HG03521 (cell line): ENCODE measurements at regions not wholly inside any gene's neighbourhood (a gene's known extent, or its start where the extent isn't known, plus 50 kb on each side); places are given as distances from the start of the nearest gene placed in this dataset.

Experiments used
- ATAC-seq: cut with Tn5 transposase; IDR thresholded peaks from one replicate; pipeline ENCODE4 v1.9.1; 2021; ENCODE audit warnings: mild to moderate bottlenecking, moderate library complexity; ENCODE audit not compliant: unreplicated experiment

DNA sequence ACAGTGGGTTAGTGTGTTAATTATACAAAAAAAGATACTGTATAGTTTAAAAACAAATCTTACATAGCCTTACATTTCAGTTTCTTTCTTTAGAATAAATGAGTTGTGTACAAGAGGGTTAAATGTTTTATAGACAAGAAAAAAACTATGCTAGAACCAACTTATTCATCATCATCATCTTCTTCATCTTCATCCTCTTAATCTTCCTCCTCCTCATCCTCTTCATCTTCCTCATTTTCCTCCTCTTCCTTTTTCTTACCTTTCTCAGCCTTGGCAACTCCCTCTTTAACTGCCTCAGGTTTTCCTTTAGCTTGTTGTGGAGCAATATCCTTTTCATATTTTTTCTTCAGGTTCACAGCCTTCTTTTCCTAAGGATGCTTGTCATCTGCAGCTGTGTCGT is 53.7 kb downstream of the RPS12 start:
- ATAC-seq = no peak

DNA sequence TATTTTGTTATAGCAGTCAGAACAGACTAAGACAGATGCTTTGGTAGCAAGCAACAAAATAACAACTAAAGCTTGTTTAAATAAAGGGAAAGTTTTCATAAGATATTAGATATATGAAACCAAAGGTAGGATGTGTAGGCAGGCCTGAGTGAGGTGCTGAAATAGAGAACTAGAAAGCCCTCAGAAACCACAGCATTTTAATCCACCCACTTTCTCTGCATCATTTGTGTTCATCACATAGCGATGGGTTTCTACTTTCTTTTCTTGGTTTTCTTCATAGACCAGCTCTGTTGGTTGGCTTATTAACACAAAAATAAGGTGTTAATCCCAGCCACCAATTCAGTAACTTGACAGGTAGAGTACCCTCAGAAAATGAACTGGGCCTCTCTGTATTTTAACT is 58.6 kb downstream of the RPS12 start:
- peak; percentile 99 for ATAC-seq

DNA sequence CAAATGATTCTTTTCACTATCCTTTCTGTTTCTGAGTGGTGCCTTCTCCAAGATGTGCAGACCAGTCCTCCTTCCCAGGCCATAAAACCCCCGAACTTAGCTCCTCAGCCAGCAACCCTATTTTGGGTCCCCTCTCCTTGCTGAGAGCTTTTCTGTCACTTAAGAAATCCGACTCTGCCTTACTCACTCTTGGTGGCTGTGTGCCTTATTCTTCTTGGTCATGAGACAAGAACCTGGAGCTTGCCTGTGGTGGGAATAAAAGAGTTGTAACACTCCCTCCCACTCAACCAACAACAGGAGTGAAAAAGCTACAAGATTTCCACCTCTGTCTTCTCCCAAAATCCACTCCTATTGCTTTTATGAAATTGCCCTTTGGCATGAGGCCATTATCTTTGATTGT is 62.6 kb downstream of the RPS12 start:
- ATAC-seq = no peak

DNA sequence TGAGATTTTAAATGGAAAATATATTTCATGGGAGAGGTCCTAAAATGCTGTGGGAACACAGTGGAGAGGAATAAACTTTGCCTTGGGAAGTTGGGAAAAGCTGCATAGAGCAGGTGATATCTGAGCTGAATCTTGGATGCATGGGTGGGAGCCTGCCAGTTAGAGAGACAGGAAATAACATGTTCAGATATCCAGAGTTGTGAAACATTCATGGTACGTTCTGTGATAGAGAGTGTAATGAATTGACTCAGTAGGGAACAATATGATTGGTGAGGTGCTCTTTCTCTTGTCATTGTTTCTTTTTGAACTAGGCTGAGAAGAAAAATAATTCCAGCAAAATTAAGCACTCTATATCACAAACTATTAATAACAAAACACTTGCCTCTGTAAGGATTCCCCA is 72.8 kb downstream of the RPS12 start:
- no peak for ATAC-seq

DNA sequence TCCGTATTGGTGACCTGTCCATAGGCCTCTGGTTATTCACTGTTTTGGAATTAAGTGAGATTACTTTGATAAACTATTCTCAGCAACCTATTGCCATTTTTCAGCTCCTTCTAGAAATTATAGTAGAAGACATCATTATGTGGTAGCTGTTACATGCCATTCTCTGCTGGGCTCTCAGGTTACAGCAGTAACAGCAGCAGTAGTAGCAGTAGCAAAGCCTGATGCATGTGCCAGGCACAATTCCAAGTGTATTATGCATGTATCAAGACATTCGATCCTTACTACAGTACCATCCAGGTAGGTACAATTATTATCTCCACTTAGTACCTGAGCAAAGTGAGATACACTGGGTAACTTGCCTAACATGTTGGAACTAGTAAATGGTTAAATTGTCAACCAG is 74.3 kb downstream of the RPS12 start:
- no peak for ATAC-seq

DNA sequence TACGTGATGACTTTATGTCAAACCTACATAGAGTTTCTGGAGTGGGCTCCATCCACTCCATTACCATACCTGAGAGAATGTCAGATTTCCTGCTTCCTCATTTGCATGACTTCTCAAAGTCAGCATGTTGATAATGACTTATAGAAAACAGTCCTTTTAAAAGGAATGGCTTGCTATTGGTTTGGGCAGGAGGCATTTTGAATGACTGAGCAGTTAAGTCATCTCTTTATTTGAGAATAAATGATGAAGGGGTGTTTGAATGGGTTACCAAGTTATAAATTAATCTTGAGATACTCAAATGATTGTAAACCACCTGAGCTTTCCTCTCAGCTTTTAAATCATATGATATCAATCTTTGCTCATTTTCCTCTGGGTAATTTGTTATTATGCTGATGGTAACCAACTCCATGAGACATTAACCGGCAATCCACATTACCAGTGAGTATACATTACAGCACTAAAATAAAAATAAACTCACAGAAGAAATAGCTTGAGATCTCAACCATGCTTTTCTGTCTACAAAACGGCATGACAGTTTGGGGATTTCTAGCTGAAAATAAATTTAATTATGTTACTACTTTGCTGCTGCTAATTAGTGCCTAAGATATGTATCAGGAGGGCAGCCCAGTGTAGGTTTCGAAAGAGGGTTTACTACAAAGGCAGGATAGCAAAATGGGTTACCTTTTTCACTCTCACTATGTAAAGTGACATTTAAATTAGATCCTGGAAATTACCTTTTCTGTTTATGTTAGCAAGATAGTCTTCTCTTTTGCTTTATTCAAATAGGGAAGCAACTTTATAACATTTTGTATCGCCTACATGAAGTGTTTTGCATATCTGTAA is 78.8 kb downstream of the RPS12 start:
- no peak for ATAC-seq

DNA sequence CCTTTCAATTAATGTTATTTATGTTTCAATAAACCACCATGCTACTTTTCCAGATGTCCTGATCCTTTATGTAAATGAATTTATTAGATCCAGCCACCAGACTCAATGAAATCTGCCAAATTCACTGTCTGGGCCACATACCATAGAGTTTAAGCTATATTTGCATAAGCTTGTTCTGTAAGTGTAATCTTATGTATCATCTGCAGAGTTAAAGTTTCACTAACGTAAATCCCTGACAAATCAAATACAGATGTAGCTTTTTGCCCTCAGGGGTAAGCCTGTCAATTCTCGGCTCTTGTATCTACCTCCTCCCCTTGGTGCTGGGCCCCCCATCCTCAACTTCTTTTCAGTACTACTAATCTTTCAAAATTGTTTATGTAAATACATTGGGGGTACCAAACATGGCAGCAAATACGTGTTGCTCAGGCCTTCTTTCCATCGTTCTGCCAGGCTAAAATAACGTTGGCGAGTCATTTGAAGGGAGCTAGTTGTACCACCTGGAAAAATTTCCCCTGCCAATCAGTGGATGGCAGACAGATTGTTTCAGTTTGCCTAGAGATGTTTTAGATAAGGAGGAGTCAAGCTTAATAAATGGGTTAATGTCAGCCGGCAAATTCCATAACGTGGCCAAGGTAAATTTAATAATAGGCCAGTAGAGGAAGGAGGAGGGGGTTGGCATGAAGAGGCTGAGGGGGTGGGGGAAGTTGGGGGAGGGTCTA is 79.6 kb downstream of the RPS12 start:
- no peak for ATAC-seq

DNA sequence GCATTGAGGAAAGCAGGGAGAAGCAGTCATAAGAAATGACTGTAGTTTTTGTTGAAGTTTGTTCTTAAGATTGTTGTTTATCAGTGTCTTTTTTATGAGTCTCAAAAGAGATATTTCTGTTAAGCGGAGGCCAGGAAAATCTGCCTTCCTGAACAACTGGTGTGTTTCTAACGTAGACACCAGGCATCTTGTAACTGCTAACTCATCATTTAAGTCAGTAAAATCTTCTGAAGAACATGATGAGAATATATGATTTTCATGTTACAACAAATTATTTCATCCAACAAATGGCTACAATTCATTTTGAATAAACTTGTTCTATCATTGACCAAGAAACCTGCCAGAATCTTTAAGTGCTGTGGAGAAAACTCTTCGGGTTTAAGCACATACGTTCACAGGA is 84.0 kb downstream of the RPS12 start:
- ATAC-seq = no peak

DNA sequence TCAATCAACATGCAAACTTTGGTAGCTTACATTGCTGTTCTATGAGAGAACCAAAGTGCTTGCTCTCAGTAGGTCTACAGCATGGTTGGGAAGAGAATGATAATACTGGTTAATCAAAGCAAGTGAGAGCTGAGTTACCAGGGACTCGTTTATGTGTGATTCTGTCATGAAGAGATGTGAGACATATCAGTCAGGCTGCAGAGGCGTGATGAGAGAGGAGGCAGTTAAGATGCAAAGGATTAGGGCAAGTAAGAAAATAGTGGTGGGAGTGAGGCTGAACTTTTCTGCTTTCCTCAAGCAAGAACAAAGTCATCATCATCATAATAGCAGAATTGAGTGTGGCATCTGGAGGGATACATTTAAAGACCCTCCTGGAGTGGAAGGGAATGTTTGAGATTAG is 86.5 kb downstream of the RPS12 start:
- ATAC-seq = no peak

DNA sequence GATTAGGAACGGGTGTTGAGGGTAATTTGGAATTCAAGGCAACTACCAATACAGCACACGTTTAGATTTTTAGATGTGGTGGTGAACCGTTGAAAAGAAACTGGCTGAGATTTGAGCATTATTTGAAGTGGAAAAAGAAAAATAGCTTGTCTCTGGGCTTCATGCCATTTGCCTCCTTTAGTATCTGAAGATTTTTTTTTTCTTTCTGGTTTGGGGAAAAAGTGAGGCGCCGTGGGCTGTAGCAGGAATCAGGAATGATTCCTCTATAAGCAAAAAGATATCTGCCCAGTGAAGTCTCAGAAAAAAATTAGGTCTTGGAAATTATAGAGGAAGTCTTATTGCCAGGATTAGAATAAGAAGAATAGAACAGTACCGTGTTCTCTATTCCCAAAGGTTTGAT is 88.5 kb downstream of the RPS12 start:
- no peak for ATAC-seq

DNA sequence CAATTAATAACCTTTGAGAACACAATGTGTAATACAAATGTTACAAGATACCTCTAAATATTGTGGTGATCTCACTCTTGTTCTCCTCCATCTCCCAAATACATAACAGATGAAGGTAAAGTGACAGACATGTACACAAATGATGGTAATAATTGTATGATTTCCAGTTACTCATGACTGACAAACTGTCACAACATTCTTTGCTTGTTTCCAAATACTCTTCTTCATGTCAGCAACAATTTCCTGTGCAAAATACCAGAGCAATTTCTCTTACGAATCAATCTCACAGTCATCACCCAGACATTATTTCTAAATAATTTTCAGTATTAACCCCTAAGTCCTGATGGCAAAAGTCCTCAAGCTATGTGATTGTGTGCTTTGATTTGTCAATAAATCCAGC is 92.9 kb downstream of the RPS12 start:
- ATAC-seq = no peak

DNA sequence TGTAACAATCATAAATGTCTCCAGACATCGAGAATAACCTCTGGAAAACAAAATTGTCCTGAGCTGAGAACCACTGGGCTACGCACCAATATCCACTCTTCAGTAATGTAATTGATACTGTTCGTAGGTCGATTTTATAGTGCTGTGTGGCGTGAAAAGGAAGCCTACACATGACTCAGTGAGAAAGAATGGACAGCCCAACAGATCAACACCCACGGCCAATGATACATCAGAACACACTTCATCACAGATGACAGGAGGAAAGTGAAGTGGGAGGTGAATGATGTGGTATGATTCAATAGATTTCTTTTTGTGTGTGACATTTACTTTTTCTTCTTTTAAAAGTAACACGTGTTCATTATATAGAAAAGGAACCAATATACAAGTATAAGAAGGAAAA is 93.5 kb downstream of the RPS12 start:
- ATAC-seq = no peak

DNA sequence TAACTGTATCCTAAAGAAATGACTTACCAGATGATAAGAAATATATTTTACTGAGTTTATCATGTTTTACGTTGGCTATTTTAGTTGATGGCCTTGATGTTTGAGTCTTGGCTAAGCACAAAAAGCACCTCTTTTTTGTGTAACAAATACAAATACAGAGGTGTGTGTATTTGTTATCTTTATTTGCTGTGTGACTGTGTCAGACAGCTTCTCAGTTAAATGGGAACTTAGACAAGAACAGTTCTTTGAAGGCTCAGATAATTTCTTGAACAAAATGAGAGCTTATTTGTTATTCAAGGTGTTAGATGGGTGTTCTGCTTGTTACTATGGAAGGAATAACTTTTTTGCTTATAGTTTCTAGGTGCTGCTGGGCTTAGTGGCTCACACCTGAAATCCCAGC is 95.4 kb downstream of the RPS12 start:
- ATAC-seq = no peak

DNA sequence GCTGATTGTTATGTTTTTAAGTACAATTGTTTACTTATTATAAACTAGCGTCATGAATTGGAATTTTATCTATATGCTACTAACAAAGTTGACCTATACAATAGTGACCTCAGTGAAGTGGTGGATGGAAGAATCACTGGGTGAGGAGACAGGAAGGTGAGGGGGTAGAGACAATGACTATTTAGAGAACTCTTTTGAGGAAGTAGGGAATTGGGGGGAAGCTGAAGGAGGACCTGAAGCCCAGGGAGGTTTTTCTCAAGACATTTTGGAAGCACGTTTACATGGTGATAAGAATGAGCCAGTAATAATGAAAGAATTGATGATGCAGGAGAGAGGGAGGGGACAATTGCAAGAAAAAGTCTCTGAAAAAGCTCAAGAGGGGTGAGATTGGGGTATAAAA is 96.4 kb downstream of the RPS12 start:
- ATAC-seq = no peak

DNA sequence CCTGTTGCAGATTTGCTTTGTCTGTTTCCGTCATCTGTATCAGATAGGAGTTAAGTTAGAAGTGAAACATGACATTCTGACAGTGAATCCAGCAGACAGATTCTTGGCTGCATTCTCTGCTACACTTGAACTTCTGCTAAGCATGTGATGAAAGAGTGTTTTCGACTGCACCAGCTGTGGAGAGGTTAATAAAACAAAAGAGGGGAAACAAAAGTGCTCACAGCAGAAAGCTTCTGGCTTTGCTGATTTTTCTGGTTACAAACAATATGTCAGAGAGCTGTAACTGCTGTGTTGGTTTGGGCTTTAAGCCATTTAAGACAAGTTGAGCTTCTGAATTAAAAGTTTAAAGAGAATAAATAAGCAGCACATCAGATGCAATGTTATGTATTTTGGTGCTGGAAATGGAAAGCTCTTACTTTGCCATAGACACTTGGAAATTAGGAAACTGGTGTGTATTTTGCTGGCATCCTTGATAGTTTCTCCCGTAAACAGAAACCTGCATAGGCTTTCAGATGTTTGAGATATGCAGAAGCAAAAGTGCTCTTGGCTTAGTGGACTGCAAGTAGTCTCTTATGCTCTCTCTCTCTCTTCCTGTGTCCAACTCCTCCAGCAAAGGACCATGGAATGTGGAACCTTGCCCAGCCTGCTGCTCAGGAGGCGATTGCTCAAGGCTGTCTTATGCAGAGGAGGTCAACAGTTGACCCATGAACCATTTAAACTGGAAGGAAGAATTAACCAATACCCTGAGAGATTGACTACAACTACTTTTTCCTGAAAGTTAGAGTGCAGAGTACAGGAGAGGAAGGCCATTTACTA is 104.9 kb downstream of the RPS12 start:
- ATAC-seq = no peak

DNA sequence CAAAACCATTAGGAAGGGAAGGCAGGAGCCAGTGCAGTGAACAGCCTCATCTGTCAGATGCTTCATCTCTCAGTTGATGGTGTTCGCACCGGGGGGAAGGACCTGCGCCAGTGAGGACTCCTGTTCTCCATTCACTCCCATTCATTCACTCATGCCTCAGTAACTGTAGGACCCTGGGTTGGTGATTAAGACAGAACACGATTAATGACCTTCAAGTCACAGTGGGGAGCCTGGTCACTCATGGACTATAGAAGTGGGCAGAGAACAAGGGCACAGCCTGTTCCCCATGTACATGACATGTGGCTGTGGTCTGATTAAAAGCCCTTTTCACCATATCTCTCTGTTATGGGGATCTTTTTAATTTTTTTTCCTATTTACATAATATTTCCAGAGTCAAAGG is 113.3 kb downstream of the RPS12 start:
- no peak for ATAC-seq

DNA sequence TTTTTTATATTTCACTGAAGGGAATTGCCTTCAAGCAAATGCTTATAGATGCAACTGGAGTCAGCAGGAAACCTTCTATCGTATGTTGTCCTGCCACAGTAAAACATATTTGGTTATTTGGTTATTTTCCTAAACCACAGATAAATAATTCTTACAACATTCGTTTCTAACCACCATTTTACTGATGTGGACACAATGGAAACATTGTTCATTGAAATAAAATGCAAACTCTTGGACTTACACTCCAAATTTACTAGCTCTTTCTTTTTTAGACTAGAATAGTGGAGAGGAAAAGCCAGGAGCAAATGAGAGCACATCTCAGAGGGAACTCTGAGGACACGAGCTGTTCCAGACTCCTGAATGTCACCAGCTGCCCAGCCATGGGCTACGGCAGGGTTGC is 114.8 kb downstream of the RPS12 start:
- ATAC-seq = no peak

DNA sequence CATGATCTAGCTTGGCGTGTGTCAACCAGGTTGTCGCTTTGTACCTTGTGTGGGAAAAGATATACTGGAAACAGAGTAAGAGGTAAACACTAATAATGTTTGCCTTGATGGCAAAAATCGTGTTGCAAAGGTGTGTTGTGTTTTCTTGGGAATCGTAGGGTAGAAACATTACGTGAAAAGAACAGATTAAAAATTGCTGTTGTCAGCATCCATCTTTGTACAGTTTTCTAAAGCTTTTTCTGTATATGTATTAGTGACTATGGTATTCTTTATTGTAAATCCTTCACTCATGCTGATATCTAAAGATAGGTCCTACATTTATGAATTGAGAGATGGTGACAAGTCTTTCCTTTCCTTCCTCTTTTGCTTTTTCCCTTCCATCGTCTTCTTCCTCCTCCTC is 116.9 kb downstream of the RPS12 start:
- ATAC-seq = no peak

DNA sequence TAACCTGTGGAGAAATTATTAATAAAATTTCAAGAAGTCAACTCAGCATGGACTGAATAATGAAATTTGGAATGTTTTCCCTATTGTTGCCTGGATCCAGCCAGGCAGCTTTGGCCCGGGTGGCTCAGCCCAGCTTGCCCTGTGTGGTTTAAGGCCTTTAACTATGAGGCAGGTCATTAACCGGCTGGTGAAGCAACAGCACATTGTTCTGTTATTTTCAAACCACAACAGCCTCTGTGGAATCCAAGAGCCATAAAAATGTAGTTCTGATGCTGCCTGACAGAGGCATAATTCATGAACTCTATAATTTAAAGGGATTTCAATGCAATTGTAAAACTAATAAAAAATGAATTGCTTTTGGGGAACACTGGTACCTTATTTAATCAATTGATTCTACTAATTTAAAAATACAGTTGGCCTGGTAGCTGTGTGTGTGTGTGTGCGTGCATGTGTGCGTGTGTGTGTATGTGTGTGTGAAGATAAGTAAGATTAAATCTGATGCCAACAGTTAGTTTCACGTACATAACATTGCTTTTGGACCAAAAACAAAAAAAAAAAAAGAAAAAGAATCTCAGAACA is 117.7 kb downstream of the RPS12 start:
- no peak for ATAC-seq

DNA sequence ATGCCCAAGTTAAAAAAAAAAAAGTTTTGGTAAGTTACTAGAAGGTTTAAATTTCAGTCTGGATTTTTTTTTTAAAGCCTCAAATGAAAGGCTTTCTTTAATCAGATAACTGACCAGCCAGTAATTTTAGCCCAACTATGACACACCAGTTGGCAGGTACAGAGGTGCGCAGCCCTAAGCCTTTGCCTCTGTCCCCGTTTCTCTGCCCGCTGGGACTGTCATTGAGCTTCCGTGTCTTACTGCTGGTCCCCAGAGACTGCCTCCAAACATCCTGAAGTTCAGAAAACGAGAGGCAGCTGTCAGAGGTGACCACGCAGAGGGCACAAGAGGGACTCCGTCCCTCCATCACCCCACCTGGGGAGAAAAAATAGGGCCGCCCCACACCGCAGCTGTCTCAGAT is 118.2 kb downstream of the RPS12 start:
- ATAC-seq = no peak

DNA sequence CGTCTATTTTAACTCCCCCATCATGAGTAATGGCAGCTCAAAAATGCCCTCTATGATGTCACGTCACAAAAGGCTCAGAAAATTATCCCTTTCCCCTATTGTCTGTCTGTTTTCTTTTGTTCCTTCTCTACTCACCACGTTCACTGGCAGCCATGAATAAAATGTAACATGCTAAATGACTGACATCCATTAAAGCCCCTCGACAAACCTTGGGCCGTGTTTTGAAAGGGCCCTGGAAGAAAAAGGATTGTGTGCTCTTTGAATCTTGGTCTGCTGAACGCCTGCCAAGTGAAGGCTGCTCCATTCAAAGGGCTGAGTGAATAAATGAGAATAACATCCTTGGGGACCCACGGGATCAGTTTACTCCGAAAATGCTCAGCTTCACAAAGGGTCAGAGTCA is 118.7 kb downstream of the RPS12 start:
- ATAC-seq = no peak
